Stimulated activated CD8-positive, alpha-beta memory T cell treated with anti-CD3 and anti-CD28 coated beads, Interleukin-7, amount 100 ng/mL, for 24 hours (primary cell): ENCODE measurements at regions not wholly inside any gene's neighbourhood (a gene's known extent, or its start where the extent isn't known, plus 50 kb on each side); places are given as distances from the start of the nearest gene placed in this dataset.

Experiments
- DNase-seq: peaks from one replicate; pipeline ENCODE4 v3.0.0-alpha.2; 2020; ENCODE audit warnings: low read depth

- no peak for DNase-seq
Observed at GRCh38 chr4:182192511-182193181, 50.6 kb upstream of the TENM3 start.

GRCh38 chr4:182193311-182193710, 49.9 kb upstream of the TENM3 start:
- DNase-seq = no peak
